UCSD-AML1 (cell line): ENCODE measurements at regions not wholly inside any gene's neighbourhood (a gene's known extent, or its start where the extent isn't known, plus 50 kb on each side); places are given as distances from the start of the nearest gene placed in this dataset.

Source experiments
- DNase-seq: peaks from one replicate; lab custom pipeline; 2025; ENCODE audit not compliant: unreplicated experiment; lab: John Stamatoyannopoulos, UW

DNA sequence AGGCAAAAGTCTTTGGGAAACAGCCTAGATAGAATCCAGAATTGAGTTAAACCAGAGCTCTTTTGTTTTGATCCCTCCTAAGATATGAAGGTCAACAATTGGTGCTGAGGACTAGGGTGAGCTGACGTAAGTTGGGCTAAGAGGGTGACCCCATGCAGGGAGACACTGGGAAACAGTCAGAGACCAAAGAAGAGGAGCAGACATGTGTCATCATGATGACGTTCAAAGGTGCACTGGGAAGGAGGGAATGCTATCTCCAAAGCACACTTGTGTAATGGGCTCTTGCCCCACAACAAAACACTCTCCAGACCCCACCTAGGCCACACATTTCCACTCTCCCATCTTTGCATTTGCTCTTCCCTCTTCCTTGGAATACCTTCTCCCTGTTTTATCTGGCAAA lies 481.4 kb downstream of the COG6 start:
- no peak for DNase-seq

DNA sequence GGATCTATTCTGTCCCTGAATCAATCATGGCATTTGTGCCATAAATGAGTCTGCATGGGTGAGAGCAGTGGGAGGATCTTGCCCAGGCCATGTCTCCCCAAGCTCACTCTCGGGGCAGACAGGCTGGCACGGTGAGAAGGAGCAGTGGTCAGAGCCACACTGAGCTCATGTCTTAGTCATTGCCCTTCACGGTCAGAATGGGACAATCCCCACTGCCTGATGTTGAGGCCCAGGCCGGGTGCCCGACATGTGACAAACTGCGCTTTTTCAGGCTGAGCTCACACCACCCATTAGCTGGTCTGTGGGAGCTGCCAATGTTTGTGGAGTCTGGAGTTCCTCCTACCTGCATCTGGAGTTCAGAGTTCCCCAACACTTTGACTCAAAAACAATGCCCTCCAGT lies 481.9 kb downstream of the COG6 start:
- no peak for DNase-seq

DNA sequence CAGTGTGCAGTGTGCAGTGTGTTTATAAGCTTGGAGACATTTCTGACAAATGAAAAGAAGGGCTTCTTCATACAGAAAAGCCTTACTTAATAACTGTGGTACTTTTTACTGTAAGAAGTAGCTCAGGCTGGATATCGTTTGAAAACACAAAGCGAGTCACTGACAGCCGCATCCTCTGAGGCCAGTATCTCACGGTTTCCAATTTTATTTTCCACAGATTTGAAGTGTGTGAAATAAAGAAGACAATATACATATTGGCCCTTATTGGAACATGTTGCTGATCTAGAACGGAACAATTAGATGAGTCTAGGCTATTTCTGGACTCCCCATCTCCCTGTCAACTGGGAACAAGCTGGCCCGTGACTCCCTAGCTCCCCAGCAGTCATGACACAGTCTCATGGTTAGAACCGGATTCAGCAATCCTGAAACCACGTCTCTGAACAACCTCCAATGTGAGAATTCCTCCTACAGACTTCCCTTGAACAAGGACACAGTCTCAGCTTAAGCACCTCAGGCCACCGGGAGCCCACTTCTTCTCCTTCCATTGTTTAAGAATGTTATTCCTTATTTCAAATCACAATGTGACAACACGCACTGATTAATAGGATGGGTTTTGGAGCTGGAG lies 484.5 kb downstream of the COG6 start:
- DNase-seq: no peak

DNA sequence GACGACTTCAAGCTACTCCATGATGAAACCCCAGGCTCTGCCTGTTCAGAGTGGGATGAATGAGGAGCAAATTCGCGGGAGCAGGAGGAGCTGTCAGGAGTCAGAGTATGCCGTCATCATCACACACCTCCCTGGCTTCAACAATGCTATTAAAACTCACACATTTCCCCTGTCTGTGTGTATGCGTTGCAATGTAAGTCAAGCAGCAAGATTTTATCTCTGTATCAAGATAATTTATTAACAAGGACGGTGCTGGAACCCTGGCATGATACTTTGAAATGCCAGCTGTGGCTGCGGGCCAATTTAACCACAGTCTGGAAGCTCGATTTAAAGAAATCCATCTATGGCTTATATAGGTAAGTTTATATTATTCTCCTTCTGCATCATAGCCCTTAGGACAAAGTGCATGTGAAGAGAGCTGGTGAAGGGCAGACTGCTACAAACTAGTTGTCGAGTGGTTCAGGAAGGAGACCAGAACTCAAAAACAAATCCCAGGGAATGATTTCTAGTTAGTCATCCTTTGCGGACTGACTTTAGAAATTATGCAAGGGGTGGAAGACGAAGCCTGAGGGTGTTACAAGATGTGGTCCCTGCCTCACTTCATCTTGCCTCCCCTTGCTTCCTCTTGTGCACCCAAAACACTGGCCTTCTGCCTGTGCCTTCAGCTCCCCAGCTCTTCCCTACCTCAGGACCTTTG lies 486.5 kb downstream of the COG6 start:
- DNase-seq: no peak

DNA sequence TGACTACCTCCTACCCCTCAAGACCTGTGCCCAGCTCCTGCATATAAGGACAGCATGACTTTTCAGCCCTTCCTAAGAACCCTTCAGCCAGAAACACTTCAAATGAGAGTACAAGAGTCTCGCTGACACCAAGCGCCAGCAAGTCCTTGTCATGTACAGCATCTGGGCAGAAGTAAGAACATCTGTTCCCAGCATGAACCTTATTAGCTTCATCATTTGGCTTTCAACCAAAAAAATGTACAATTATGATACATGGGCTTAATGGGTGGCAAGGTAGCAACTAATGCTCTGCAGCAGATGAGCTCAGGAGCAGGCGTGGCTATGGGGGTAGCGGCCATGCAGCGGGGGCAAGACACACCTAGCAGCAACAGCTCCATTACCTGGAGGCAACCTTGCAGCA lies 487.6 kb downstream of the COG6 start:
- no peak for DNase-seq

DNA sequence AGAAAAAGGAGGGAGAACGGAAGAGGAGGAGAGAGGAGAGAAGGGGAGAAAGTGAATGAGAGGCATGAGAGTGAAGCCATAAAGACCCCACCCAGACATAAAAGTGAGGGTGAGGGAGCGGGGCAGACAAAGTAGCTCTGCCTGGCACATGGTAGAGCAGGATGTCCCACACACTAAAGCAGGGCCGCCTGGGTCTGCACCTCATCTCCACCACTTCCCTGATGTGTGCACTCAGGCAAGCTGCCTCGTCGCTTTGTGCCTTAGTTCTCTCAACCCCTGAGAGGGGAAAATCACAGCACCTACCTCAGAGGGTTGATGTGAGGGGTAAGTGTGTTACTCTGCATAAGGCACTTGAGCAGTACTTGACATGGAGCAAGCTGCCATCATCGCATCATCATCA lies 488.1 kb downstream of the COG6 start:
- DNase-seq: no peak

DNA sequence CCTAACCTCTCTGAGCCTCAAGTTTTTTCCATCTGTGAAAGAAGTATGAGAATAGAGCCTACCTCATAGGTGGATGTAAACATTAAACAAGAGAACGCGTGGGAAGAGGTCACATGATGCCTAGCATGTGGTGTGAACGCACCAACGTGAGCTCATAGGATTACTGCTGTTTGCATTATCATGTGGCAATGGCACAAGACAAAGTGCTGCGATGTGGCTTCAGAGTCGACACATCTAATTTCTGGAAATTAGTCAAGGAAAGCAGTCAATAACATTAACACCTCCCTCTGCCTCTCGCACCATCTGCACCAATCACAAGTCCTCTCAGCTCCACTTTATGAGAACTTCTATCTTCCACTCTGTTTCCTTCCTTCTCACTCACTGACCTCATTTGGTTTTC lies 489.7 kb downstream of the COG6 start:
- no peak for DNase-seq

DNA sequence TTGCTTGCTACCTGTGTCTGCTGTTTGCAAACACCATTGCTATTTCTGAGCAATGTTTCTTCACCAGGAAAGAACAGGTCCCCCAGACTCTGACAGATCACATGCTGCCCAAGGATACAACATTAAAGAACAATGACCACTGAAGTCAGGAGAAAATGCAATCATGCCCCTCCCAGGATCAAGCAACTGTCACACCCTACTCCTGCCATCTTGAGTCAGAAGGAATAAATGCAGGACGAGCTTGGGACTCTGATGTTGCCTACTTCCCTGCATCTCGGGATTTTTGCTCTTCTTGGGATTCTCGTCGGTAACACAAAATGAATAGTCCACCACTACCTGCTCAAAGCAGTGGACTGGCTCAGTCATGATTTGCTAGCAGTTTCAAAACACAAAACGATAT lies 490.6 kb downstream of the COG6 start:
- no peak for DNase-seq

DNA sequence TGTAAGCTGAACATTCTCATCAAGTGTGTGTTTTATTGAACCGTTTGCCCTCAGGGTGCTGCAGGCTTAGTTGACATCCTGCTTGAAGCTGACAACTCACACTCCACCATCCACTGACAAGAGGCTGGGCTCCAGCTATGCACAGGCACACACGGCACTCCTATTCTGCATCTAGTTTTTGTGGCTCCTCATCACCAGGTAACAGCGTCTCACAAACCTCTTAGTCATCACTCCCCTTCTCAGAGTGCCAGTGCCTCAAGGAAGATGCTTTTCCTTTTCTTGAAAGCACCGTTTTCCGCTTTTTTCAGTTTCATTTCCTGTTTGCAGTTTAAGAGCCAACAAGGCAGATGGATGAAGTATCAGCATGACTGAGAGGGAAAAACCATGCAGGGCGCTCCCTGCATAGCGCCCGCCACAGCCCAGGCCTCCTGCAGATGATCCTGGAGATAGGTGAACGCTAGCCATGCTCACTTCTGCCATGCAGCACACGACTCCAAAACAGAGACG lies 491.2 kb downstream of the COG6 start:
- no peak for DNase-seq

DNA sequence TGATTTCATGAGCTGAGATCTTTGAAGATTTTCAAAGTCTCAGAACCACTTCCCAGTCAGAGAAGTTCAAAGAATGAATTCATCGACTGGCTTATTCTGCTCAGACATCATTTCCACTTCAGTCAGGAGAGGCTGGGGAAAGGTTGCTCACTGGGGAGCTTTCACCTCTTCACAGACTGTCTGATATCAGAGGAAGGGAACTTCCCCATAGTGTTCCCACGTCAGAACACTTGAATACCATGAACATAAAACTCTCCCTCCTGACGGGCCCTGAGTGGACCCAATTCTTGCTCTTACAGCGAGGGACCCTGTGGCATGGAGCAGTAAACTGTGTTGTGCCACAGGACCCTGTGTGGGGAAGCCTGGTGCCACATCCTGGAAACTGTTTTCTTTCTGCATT lies 492.6 kb downstream of the COG6 start:
- peak; percentile 12 for DNase-seq

DNA sequence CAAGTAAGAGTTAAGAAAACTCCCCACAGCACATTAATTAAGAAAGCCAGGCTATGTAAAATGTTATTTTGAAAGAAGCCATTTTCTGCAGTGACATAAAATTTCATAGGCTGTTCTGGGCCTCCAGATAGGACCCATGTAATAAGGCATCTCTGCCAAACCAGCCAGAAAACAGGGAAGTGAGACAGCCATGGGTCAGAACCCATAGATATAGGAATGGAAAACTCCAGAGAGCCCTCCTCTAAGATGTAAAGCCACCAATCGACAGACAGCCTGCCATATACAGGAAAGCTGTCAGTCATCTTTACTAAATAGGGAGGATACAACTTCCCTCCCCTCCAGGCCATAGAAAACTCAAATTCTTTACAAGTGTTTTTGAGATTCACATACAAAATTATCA lies 493.3 kb downstream of the COG6 start:
- DNase-seq: no peak

DNA sequence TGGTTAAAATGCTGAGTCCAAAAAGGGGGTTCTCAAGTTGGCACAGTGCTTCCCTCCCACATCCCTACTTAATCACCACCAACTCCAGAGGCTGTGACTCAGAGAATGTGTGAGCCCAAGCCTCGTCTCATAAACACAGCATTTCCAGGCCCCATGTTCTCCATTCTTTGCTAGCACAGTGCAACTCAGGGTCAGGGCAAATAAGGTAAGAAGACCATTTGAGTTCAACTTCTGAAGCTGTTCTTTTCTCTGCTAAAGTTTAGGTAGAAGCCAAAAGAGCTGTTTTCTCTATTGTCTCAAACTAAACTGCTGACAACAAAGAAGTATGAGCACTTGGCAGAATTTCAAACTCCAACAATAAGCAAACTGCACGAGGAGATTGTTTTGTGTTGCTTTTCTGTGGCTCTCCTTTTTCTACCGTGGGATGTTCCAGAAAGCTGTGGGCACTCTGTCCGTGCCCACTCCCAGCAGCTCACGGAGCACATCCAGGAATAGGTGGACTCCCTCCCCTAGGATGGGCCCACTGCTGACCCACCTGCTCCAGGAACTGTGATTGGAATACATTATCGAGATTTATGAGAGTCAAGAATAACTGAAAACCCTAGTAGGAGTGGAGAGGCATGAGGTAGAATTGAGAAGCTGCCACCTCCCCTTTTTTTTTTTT lies 494.3 kb downstream of the COG6 start:
- no peak for DNase-seq

DNA sequence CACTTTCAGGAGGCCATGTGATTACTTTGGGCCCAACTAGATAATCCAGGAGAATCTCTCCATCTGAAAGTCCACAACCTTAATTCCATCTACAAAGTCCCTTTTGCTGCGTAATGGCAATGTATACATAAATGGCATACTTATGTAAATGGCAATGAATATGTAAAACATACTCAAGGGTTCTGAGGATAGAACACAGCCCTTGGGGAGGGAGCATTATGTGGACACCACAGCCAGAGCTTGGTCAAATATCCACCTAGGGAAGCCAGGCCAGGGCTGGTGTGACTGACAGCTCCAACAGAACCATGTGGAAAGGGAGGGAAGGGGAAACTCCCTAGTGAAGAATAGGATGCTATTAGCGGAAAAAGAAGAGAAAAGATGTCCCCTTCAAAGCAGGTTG lies 496.2 kb downstream of the COG6 start:
- no peak for DNase-seq

DNA sequence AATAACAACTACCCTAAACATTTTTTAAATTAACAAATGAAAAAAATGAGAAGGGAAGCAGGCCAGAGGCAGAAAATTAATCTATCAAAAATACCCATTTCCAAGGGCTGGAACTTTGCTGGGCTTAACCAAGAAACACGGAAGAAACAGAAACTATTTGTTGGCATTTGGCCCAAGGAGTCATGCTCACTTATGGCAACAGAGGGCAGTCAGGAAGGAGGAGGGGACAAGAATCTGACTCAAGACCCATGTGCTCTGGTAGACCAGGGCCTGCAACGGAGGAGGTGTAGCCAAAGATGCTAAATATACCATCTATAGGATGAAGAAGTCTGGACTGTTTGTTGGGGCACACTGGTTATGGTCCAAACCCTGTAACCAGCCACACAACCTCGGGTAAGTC lies 496.7 kb downstream of the COG6 start:
- no peak for DNase-seq

DNA sequence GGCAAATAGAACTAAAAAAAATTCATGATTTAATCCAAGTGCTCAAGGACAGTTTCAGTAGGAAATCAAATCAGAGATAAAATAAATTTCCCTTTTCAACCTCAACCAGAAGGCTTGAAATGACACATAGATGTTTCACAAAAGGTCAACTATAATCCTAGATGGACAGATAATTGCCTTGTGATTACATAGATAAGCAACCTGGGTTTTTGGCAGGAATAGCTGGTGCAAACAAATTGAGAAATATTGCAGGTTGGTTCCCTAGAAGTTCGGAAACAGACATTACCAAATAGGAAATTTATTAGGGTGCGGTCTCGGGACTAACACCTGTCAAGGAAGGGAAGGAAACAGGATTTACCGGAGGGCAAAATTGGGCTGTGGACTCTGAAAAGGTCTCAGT lies 497.5 kb downstream of the COG6 start:
- no peak for DNase-seq

DNA sequence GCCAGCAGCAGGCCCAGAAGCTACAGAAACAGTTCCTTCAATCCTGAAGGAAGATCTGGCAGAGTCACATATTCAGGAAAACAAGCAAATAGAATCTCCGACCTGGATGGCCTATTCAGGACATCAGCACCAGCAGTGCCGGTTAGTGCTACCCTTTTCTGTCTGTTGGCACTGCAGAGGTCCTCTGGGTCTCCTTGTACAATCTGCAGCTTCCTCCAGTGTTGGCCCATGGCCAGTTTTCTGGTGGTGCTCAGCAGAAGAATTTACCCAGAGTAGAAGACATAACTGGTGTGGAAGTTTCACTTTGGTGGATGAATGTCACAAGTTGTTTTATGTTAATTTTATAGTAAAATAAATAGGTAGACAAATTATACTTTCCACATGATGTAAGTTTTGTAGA lies 498.1 kb downstream of the COG6 start:
- DNase-seq: peak; percentile 14

DNA sequence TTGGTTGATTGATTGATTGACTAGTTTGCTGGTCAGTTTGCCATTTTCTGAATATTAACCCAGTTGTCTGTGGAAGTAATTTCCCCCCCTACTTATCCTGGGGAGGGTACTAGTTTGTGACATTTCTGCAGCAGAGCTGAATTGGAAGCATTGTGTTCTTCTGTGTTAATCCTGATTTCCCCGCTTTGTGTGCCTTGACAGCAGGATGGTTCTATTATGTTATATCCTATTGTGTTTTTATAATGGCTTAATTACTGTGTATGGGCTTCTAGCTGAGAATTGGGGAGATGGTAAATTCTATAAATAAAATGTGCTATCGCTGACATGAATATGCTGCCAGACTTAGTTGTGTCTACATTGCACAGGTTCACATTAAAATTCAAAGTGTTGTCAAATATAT lies 499.7 kb downstream of the COG6 start:
- DNase-seq: no peak

DNA sequence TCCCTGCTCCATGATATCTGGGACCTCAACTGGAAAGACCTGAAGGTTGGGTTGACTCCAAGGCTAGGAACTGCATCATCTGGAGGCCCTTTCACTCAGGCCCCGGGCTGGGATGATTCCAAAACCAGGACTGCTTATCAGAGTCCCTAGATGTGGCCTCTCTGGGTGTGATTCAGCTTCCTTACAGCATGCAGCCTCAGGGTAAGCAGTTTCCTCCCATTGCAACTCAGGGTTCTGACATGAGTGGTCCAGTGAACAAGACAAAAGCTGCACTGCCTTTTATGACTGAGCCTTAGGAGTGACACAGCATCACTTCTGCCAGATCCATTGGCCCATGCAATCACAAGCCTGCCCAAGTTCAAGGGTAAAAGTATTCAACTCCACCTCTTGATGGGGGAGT lies 502.8 kb downstream of the COG6 start:
- DNase-seq: no peak

DNA sequence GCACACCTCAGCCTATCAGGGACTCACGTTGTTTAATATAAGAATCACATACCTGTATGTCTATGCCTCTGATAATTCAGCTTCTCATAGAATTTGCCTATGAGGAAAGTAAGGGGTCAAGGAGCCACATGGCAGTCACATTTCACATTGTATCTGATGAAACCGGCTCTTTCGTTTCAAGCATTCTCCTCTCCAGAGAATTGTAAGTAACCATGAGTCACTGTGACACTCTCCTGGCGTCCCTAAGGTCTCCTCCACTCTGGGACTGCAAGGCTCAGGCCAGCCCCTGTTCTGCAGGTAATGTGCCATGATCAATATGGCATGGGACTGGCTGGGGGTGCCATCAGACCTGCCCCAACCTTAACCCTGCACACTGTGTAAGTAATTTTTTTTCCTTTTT lies 503.3 kb downstream of the COG6 start:
- DNase-seq: no peak

DNA sequence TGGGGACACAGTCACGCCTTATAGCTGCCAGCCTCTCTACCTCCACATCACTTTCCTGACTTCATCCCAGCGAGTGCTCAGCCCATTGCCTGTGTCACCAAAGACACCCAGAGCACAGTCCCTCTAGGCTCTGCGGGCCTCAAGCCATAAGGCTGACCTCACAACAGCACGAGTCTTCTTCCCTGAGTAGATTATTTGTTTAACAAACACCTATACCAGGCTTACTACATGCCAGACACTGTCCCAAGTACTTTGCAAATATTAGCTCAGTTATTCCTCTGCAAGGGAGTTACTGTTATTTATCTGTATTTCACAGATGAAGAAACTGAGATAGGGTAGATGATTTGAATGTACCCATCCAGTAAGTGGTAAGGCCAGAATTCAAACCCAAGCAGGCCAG lies 504.3 kb downstream of the COG6 start:
- DNase-seq: no peak

DNA sequence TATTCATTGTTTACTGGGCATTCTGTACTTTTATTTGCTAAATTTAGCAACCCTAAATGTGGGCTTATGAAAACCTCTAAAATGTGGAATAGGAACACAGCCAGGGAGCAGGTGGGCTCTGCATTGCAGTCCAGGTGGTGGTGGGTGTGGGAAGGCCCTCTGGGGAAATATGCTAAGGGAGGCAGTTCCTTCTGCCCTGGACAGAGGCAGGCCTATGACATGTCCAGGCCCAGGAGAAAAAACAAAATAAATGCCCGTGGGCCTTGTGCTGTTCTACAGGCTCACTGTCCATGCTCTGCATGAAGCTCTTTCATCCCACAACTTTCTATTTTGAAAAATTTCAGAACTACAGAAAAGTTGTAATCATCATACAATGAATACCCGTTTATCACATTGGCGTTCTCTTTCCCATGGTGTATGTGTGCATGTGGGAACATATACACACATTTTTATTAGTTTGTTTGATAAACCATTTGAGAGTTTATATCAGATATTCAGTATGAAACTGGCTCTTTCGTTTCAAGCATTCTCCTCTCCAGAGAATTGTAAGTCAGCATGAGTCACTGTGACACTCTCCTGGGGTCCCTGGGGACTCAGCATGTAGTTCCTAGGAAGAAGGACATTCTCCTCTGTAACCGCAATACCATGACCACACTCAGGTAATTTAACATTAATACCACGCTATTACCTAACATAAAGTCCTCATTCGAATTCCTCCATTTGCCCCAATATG lies 505.3 kb downstream of the COG6 start:
- DNase-seq: no peak

DNA sequence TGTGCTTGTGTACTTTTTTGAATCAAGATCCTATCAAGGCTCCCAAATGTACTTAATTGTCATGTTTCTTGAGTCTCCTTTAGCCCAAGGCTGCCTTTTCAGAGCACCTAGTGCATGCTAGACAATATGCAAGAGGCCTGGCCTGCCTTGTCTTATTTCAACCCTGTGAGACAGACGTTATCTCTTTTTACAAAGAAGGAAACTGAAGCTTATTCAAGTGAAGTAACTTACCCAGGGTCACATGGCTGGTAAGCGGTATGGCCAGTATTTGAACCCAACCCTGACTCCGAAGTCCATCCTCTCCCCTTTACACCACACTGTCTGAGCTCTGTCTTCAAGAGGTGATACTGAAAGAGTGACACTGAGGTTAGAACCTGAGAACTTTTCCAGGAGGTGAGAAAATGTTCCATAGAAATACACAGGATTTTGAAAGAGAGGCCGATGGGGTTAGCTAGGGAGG lies 505.1 kb downstream of the FOXO1 start:
- no peak for DNase-seq
